Uterus (tissue), 2 donors: ENCODE measurements at regions not wholly inside any gene's neighbourhood (a gene's known extent, or its start where the extent isn't known, plus 50 kb on each side); places are given as distances from the start of the nearest gene placed in this dataset.

Experiments
- CTCF ChIP-seq, 4 experiments: fragments of 200-600 bp in 2 of 4; fragments of 450-650 bp in 2 of 4; sonication (generic) in 2 of 4; IDR thresholded peaks; one replicate each; pipeline ENCODE4 v1.5.1; 2016 to 2019; ENCODE audit warnings: antibody characterized with exemption in 4 of 4, mild to moderate bottlenecking in 2 of 4, moderate library complexity in 1 of 4
- POLR2A ChIP-seq, 2 donors: fragments of 450-650 bp; IDR thresholded peaks; one replicate each; pipeline ENCODE4 v1.6.1; 2016; ENCODE audit warnings: antibody characterized with exemption in 2 of 2, mild to moderate bottlenecking in 1 of 2, moderate library complexity in 1 of 2

- TF ChIP-seq CTCF (IDR thresholded peaks at IDR 0.05) (no peak), POLR2A (IDR thresholded peaks at IDR 0.05) (no peak)
These were observed 85.7 kb upstream of the AK4 start for GRCh38 chr1:65062339-65062738.
